ENCODE measurements at regions not wholly inside any gene's neighbourhood (a gene's known extent, or its start where the extent isn't known, plus 50 kb on each side); places are given as distances from the start of the nearest gene placed in this dataset.

DNA sequence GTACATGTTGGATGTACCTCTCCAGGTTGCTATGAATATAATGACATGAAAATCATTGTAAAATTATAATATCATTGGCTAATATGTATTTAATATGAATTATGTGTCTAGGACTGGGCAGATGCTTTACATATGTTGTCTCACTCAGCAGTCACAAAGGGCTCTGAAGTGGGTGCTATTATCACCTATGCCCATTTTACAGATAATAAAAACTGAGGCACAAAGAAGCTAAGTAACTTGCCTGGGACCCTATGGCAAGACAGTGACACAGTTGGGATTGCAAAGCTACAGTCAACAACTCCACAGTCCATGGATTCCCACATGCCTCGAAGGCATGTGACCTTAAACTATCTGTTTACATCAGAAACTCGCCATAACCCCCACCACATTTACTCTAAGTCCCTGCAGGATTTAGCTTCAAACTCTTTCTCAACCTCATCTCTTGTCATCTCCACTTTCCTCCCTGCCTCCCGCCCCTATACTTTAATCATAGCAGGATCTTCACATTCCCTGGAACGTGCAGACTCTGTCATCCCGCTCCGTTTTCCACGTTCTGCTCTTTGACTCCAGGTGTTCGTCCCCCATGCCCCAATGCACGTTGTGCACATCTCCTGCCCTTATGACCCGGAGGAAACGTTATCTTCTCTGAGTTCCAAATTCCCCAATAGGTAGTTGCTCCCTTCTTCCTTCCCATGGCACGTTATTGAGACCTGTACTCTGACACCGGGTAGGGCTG, 143.0 kb upstream of the NRIP1 start:
- TF ChIP-seq, protein P1, sequence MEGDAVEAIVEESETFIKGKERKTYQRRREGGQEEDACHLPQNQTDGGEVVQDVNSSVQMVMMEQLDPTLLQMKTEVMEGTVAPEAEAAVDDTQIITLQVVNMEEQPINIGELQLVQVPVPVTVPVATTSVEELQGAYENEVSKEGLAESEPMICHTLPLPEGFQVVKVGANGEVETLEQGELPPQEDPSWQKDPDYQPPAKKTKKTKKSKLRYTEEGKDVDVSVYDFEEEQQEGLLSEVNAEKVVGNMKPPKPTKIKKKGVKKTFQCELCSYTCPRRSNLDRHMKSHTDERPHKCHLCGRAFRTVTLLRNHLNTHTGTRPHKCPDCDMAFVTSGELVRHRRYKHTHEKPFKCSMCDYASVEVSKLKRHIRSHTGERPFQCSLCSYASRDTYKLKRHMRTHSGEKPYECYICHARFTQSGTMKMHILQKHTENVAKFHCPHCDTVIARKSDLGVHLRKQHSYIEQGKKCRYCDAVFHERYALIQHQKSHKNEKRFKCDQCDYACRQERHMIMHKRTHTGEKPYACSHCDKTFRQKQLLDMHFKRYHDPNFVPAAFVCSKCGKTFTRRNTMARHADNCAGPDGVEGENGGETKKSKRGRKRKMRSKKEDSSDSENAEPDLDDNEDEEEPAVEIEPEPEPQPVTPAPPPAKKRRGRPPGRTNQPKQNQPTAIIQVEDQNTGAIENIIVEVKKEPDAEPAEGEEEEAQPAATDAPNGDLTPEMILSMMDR (IDR thresholded peaks at IDR 0.05), result no peak
- no peak for TF ChIP-seq POLR2A (IDR thresholded peaks at IDR 0.05)
- TF ChIP-seq POLR2AphosphoS5 (IDR thresholded peaks at IDR 0.05), result no peak
- no peak for TF ChIP-seq EP300 (IDR thresholded peaks at IDR 0.05)

All from suprapubic skin (tissue), 4 donors.